NT2/D1 (cell line): ENCODE measurements at regions not wholly inside any gene's neighbourhood (a gene's known extent, or its start where the extent isn't known, plus 50 kb on each side); places are given as distances from the start of the nearest gene placed in this dataset.

Experiments
- DNase-seq: peaks from one replicate; pipeline ENCODE4 v3.0.0-alpha.2; 2011; ENCODE audit warnings: low read depth, low spot score
- H3K27me3 ChIP-seq: 2 replicates; pipeline ENCODE4 v1.6.0; 2011; ENCODE audit warnings: mild to moderate bottlenecking; ENCODE audit not compliant: insufficient read length, insufficient read depth
- H3K36me3 ChIP-seq: 2 replicates; pipeline ENCODE4 v1.6.1; 2011; ENCODE audit warnings: mild to moderate bottlenecking, low read length, mixed read lengths; ENCODE audit not compliant: insufficient read depth, insufficient read length
- H3K4me1 ChIP-seq: 2 replicates; pipeline ENCODE4 v1.5.1; 2011; ENCODE audit not compliant: insufficient read depth, insufficient read length
- H3K4me3 ChIP-seq: 2 replicates; pipeline ENCODE4 v1.5.1; 2011; ENCODE audit warnings: low read depth; ENCODE audit not compliant: insufficient read length
- H3K9ac ChIP-seq: 2 replicates; pipeline ENCODE4 v1.6.0; 2011; ENCODE audit warnings: low read depth; ENCODE audit not compliant: insufficient read length
- H3K9me3 ChIP-seq: 2 replicates; pipeline ENCODE4 v1.5.1; 2011; ENCODE audit warnings: mild to moderate bottlenecking, low read length; ENCODE audit not compliant: insufficient read depth
- SUZ12 ChIP-seq: IDR thresholded peaks from 2 replicates; pipeline ENCODE4 v1.6.1; 2011; ENCODE audit not compliant: insufficient read length, insufficient read depth; ENCODE audit errors: extremely low read depth
- YY1 ChIP-seq: IDR thresholded peaks from 2 replicates; pipeline ENCODE4 v1.6.1; 2011; ENCODE audit not compliant: insufficient read length, insufficient read depth
- ZNF274 ChIP-seq: IDR thresholded peaks from 2 replicates; pipeline ENCODE4 v1.6.1; 2011; ENCODE audit warnings: mild to moderate bottlenecking, low read depth, low read length

- Histone ChIP-seq H3K27me3 (peaks cover 44% of the 10 kb centered on the region), H3K9ac (no peak overlapping the region), H3K36me3 (no peaks in the 10 kb centered on the region), H3K9me3 (no peaks in the 10 kb centered on the region), H3K4me1 (no peaks in the 10 kb centered on the region), H3K4me3 (no peak overlapping the region)
- no peak for DNase-seq
- no peak for TF ChIP-seq ZNF274
- no peak for TF ChIP-seq YY1
- TF ChIP-seq SUZ12 = no peak
Observed at GRCh38 chr2:235133837-235134236, 182.0 kb downstream of the SH3BP4 start.

- no peak overlapping the region for H3K9ac ChIP-seq
- H3K27me3 ChIP-seq = peaks cover 44% of the 10 kb centered on the region
- TF ChIP-seq ZNF274 (no peak), SUZ12 (no peak), YY1 (no peak)
- no peak for DNase-seq
- no peak overlapping the region for H3K4me3 ChIP-seq
- no peaks in the 10 kb centered on the region for H3K36me3 ChIP-seq
- no peaks in the 10 kb centered on the region for H3K9me3 ChIP-seq
- no peaks in the 10 kb centered on the region for H3K4me1 ChIP-seq
Observed at GRCh38 chr2:235134420-235134819, 182.6 kb downstream of the SH3BP4 start.

- no peak for DNase-seq
- Histone ChIP-seq H3K9ac (no peak overlapping the region), H3K9me3 (no peaks in the 10 kb centered on the region), H3K27me3 (peaks cover 39% of the 10 kb centered on the region), H3K4me1 (no peaks in the 10 kb centered on the region), H3K4me3 (no peak overlapping the region), H3K36me3 (no peaks in the 10 kb centered on the region)
- TF ChIP-seq YY1 (no peak), ZNF274 (no peak), SUZ12 (no peak)
Observed at GRCh38 chr2:235135195-235135965, 183.6 kb downstream of the SH3BP4 start.

- Histone ChIP-seq H3K9me3 (no peaks in the 10 kb centered on the region), H3K36me3 (no peaks in the 10 kb centered on the region), H3K27me3 (peaks cover 32% of the 10 kb centered on the region), H3K4me1 (no peaks in the 10 kb centered on the region), H3K9ac (no peak overlapping the region), H3K4me3 (no peak overlapping the region)
- DNase-seq = peak; percentile 87
- no peak for TF ChIP-seq YY1
- no peak for TF ChIP-seq ZNF274
- TF ChIP-seq SUZ12 = no peak
Observed at GRCh38 chr2:235135990-235136561, 184.3 kb downstream of the SH3BP4 start.

- H3K27me3 ChIP-seq = peaks cover 20% of the 10 kb centered on the region
- no peaks in the 10 kb centered on the region for H3K9me3 ChIP-seq
- no peaks in the 10 kb centered on the region for H3K36me3 ChIP-seq
- H3K9ac ChIP-seq = no peak overlapping the region
- TF ChIP-seq YY1 = no peak
- no peak for TF ChIP-seq SUZ12
- TF ChIP-seq ZNF274 = no peak
- H3K4me1 ChIP-seq = no peaks in the 10 kb centered on the region
- no peak for DNase-seq
- no peak overlapping the region for H3K4me3 ChIP-seq
Observed at GRCh38 chr2:235138339-235138738, 186.5 kb downstream of the SH3BP4 start.

- Histone ChIP-seq H3K36me3 (no peaks in the 10 kb centered on the region), H3K27me3 (peaks cover 6% of the 10 kb centered on the region), H3K9ac (no peak overlapping the region), H3K9me3 (no peaks in the 10 kb centered on the region), H3K4me1 (no peaks in the 10 kb centered on the region), H3K4me3 (no peak overlapping the region)
- no peak for TF ChIP-seq ZNF274
- no peak for TF ChIP-seq YY1
- TF ChIP-seq SUZ12 = no peak
- no peak for DNase-seq
Observed at GRCh38 chr2:235139956-235140800, 188.4 kb downstream of the SH3BP4 start.

- Histone ChIP-seq H3K4me3 (no peak overlapping the region), H3K9ac (no peak overlapping the region), H3K27me3 (peaks cover under 1% of the 10 kb centered on the region), H3K4me1 (no peaks in the 10 kb centered on the region), H3K9me3 (no peaks in the 10 kb centered on the region), H3K36me3 (no peaks in the 10 kb centered on the region)
- DNase-seq = no peak
- TF ChIP-seq SUZ12 = no peak
- TF ChIP-seq YY1 = no peak
Observed at GRCh38 chr2:235140801-235141081, 188.9 kb downstream of the SH3BP4 start.
